ENCODE measurements at regions not wholly inside any gene's neighbourhood (a gene's known extent, or its start where the extent isn't known, plus 50 kb on each side); places are given as distances from the start of the nearest gene placed in this dataset.

DNA sequence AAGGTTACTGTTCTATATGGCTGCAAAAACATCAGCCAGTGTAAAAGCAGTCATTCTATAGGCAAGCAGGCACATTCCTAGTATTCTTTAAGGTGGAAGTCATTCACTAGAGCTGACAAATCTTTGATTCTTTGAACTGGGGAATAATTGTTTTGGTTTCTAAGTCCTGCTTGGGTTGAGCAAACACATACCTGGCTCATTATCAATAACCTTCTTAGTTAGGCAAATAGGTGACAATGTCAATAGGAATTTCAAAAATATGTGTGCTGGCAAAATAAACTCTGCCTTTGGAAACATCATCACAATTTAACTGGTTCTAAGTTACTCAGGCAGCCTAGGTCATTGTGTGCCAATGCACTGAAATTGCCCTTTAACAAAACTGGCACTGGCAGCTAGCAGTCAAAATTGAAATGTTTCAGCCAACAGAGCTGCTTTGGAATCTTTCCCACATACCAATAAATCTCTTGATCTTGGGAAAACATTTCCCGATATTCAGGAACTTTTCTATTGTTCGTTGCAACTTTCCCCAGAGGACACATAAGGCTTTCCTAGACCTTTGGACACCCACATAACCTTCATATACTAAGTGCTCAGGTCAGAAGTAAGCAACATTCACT, 402.0 kb upstream of the MMADHC start:
- H3K4me1 ChIP-seq (ENCODE audit: control insufficient read depth in 1 of 2, insufficient read depth in 2 of 2, low read depth in 1 of 2, low read length in 1 of 2) = peaks cover 0 to 11% of the 10 kb centered on the region in 2 experiments; a peak in 2 of 4 replicates
- H3K4me3 ChIP-seq (ENCODE audit: low read depth in 2 of 2, low read length in 1 of 2) = no peak overlapping the region
- no peaks in the 10 kb centered on the region for H3K36me3 ChIP-seq (replicated peaks in 1 of 2; ENCODE audit: control insufficient read depth in 1 of 2, insufficient read depth in 2 of 2, low read length in 1 of 2)
- H3K4me2 ChIP-seq = no peak overlapping the region
- no peak overlapping the region for H3K27ac ChIP-seq (ENCODE audit: low read depth in 2 of 2, low read length in 1 of 2)
- no peak for DNase-seq
- H3F3A ChIP-seq (replicated peaks; ENCODE audit: insufficient read depth) = no peaks in the 10 kb centered on the region
- 66% methylated on average over 2 of the region's 2 CpGs for WGBS (ENCODE audit: low lambda C conversion rate)
- ChIA-PET POLR2A (no interaction called here), CTCF (no interaction called here)
- no peaks in the 10 kb centered on the region for H3K9me3 ChIP-seq
- H4K20me1 ChIP-seq (ENCODE audit: insufficient read depth) = no peaks in the 10 kb centered on the region
- no peaks in the 10 kb centered on the region for H3K9me2 ChIP-seq
- TF ChIP-seq CHD2 (IDR thresholded peaks at IDR 0.05; ENCODE audit: low read length, partially characterized antibody) = no peak
- TF ChIP-seq, protein P1, sequence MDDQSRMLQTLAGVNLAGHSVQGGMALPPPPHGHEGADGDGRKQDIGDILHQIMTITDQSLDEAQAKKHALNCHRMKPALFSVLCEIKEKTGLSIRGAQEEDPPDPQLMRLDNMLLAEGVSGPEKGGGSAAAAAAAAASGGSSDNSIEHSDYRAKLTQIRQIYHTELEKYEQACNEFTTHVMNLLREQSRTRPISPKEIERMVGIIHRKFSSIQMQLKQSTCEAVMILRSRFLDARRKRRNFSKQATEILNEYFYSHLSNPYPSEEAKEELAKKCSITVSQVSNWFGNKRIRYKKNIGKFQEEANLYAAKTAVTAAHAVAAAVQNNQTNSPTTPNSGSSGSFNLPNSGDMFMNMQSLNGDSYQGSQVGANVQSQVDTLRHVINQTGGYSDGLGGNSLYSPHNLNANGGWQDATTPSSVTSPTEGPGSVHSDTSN (IDR thresholded peaks at IDR 0.05) = peak; percentile 22; the same call in 1 of the 2 replicates
- no peaks in the 10 kb centered on the region for H3K27me3 ChIP-seq (ENCODE audit: insufficient read depth)
- no peak overlapping the region for H2AFZ ChIP-seq (ENCODE audit: low read depth)
- H3K9ac ChIP-seq = no peak overlapping the region
- no peaks in the 10 kb centered on the region for H3K79me2 ChIP-seq (ENCODE audit: insufficient read depth)

DNA sequence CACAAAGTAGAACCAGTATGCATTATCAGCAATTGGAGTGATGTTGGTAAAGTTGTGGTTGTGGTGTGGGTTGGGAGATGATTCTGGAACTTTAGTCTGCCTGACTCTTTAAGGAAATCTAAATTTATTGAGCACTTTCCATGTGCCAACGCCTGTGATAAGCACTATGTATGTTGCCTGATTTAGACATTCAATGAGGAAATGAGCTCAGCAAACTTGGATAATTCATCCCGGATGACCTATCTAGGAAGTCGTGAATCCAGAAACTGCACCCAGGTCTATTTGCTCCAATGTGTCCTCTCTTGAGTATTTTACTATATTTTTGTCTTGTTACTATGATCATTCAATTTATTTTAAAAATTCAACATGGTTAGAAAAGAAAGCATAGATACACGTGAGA, 400.8 kb upstream of the MMADHC start:
- DNase-seq = no peak
- Histone ChIP-seq H3K9me2 (no peaks in the 10 kb centered on the region), H3K9ac (no peak overlapping the region), H3K4me2 (no peak overlapping the region), H3F3A (replicated peaks; ENCODE audit: insufficient read depth) (no peaks in the 10 kb centered on the region), H3K79me2 (ENCODE audit: insufficient read depth) (no peaks in the 10 kb centered on the region), H3K36me3 (replicated peaks in 1 of 2; ENCODE audit: control insufficient read depth in 1 of 2, insufficient read depth in 2 of 2, low read length in 1 of 2) (no peaks in the 10 kb centered on the region), H3K27ac (ENCODE audit: low read depth in 2 of 2, low read length in 1 of 2) (no peak overlapping the region), H2AFZ (ENCODE audit: low read depth) (no peak overlapping the region), H3K27me3 (ENCODE audit: insufficient read depth) (no peaks in the 10 kb centered on the region), H3K9me3 (no peaks in the 10 kb centered on the region), H3K4me1 (ENCODE audit: control insufficient read depth in 1 of 2, insufficient read depth in 2 of 2, low read depth in 1 of 2, low read length in 1 of 2) (peaks cover 0 to 11% of the 10 kb centered on the region in 2 experiments; a peak in 1 of 4 replicates), H3K4me3 (ENCODE audit: low read depth in 2 of 2, low read length in 1 of 2) (no peak overlapping the region), H4K20me1 (ENCODE audit: insufficient read depth) (no peaks in the 10 kb centered on the region)
- TF ChIP-seq GATA2 (CRISPR knock-in tag; IDR thresholded peaks at IDR 0.05) = no peak
- no peak for TF ChIP-seq TEAD4 (IDR thresholded peaks at IDR 0.05; ENCODE audit: borderline replicate concordance, insufficient read depth)
- TF ChIP-seq, protein P2, sequence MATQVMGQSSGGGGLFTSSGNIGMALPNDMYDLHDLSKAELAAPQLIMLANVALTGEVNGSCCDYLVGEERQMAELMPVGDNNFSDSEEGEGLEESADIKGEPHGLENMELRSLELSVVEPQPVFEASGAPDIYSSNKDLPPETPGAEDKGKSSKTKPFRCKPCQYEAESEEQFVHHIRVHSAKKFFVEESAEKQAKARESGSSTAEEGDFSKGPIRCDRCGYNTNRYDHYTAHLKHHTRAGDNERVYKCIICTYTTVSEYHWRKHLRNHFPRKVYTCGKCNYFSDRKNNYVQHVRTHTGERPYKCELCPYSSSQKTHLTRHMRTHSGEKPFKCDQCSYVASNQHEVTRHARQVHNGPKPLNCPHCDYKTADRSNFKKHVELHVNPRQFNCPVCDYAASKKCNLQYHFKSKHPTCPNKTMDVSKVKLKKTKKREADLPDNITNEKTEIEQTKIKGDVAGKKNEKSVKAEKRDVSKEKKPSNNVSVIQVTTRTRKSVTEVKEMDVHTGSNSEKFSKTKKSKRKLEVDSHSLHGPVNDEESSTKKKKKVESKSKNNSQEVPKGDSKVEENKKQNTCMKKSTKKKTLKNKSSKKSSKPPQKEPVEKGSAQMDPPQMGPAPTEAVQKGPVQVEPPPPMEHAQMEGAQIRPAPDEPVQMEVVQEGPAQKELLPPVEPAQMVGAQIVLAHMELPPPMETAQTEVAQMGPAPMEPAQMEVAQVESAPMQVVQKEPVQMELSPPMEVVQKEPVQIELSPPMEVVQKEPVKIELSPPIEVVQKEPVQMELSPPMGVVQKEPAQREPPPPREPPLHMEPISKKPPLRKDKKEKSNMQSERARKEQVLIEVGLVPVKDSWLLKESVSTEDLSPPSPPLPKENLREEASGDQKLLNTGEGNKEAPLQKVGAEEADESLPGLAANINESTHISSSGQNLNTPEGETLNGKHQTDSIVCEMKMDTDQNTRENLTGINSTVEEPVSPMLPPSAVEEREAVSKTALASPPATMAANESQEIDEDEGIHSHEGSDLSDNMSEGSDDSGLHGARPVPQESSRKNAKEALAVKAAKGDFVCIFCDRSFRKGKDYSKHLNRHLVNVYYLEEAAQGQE (IDR thresholded peaks at IDR 0.05; ENCODE audit: low read depth, low read length) = no peak
- TF ChIP-seq TCF12 (IDR thresholded peaks at IDR 0.05) = no peak
- no peak for TF ChIP-seq JUND (IDR thresholded peaks at IDR 0.05)
- TF ChIP-seq RAD21 (IDR thresholded peaks at IDR 0.05; ENCODE audit: low read length) = no peak
- TF ChIP-seq GABPA (IDR thresholded peaks at IDR 0.05; ENCODE audit: low read depth) = no peak
- TF ChIP-seq, protein P3, sequence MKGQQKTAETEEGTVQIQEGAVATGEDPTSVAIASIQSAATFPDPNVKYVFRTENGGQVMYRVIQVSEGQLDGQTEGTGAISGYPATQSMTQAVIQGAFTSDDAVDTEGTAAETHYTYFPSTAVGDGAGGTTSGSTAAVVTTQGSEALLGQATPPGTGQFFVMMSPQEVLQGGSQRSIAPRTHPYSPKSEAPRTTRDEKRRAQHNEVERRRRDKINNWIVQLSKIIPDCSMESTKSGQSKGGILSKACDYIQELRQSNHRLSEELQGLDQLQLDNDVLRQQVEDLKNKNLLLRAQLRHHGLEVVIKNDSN (IDR thresholded peaks at IDR 0.05; ENCODE audit: borderline replicate concordance, low read depth) = no peak
- TF ChIP-seq, protein P4, sequence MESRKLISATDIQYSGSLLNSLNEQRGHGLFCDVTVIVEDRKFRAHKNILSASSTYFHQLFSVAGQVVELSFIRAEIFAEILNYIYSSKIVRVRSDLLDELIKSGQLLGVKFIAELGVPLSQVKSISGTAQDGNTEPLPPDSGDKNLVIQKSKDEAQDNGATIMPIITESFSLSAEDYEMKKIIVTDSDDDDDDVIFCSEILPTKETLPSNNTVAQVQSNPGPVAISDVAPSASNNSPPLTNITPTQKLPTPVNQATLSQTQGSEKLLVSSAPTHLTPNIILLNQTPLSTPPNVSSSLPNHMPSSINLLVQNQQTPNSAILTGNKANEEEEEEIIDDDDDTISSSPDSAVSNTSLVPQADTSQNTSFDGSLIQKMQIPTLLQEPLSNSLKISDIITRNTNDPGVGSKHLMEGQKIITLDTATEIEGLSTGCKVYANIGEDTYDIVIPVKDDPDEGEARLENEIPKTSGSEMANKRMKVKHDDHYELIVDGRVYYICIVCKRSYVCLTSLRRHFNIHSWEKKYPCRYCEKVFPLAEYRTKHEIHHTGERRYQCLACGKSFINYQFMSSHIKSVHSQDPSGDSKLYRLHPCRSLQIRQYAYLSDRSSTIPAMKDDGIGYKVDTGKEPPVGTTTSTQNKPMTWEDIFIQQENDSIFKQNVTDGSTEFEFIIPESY (IDR thresholded peaks at IDR 0.05; ENCODE audit: borderline replicate concordance, low read depth) = no peak
- no peak for TF ChIP-seq POLR2AphosphoS5 (IDR thresholded peaks at IDR 0.05; ENCODE audit: low read depth, low read length)
- TF ChIP-seq, protein P5, sequence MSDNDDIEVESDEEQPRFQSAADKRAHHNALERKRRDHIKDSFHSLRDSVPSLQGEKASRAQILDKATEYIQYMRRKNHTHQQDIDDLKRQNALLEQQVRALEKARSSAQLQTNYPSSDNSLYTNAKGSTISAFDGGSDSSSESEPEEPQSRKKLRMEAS (IDR thresholded peaks at IDR 0.05; ENCODE audit: low read depth) = no peak
- no peak for TF ChIP-seq MEF2A (IDR thresholded peaks at IDR 0.05; ENCODE audit: borderline replicate concordance, low read depth)
- TF ChIP-seq TAF1 (IDR thresholded peaks at IDR 0.05; ENCODE audit: borderline replicate concordance, low read depth, low read length) = no peak
- TF ChIP-seq EZH2phosphoT487 (IDR thresholded peaks at IDR 0.05; ENCODE audit: borderline replicate concordance, low read depth) = no peak
- TF ChIP-seq RFX5 (IDR thresholded peaks at IDR 0.05; ENCODE audit: low read length) = no peak
- no peak for TF ChIP-seq FOSL2 (IDR thresholded peaks at IDR 0.05; ENCODE audit: borderline replicate concordance, low read depth)
- no peak for TF ChIP-seq ELF1 (IDR thresholded peaks at IDR 0.05)
- TF ChIP-seq CHD2 (IDR thresholded peaks at IDR 0.05; ENCODE audit: low read length, partially characterized antibody) = no peak
- TF ChIP-seq SMC3 (IDR thresholded peaks at IDR 0.05; ENCODE audit: low read depth, low read length) = no peak
- ChIA-PET POLR2A (no interaction called here), CTCF (no interaction called here)
- 87% methylated on average over 4 of the region's 4 CpGs for WGBS (ENCODE audit: low lambda C conversion rate)
